ENCODE measurements at regions not wholly inside any gene's neighbourhood (a gene's known extent, or its start where the extent isn't known, plus 50 kb on each side); places are given as distances from the start of the nearest gene placed in this dataset.

DNA sequence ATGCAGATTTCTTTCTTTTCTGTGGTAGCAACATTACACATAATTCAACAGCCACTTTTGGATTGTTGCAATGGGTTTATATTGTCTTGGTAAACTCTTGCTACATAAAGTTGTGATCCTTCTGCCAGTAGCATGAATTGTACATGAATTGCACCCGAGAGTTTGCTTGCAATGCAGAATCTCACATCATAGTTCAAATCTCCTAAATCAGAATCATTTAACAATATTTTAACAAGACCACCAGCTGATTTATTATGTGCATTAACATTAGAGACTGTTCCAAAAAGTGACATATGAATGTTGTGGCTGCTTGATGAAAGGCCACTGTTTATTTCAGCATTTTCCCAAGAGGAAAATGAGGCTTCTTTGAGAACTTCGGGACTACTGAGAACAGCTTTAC lies 1491.8 kb upstream of the NUDT12 start:
- BruUV-seq (replicated peaks), result no TSS peak
- Histone ChIP-seq H4K8ac (ENCODE audit: low read depth in 2 of 2, low read length in 2 of 2) (no peak overlapping the region), H2BK20ac (ENCODE audit: low read depth, low read length) (no peak overlapping the region), H3K18ac (ENCODE audit: low read depth, low read length) (no peak overlapping the region), H2AFZ (replicated peaks; ENCODE audit: low read length, poor library complexity) (no peak overlapping the region), H4K91ac (ENCODE audit: insufficient read depth, low read depth, low read length) (no peak overlapping the region), H3K27ac (ENCODE audit: insufficient read depth, low read length) (no peak overlapping the region), H3K56ac (ENCODE audit: extremely low read depth, insufficient read depth, low read length) (no peak overlapping the region), H3K9me3 (ENCODE audit: control insufficient read depth, insufficient read depth, low read length) (peaks cover 13% of the 10 kb centered on the region), H2BK15ac (ENCODE audit: low read depth, low read length) (no peak overlapping the region), H2AK9ac (replicated peaks; ENCODE audit: low read depth, low read length, poor library complexity) (no peak overlapping the region), H3K27me3 (ENCODE audit: control insufficient read depth, insufficient read depth, low read length) (no peaks in the 10 kb centered on the region), H4K5ac (ENCODE audit: low read depth, low read length) (no peak overlapping the region), H3K9ac (ENCODE audit: low read depth, low read length) (no peak overlapping the region), H3K4me2 (ENCODE audit: low read depth, low read length) (no peak overlapping the region), H3K79me1 (ENCODE audit: low read depth in 1 of 2, low read length in 2 of 2) (no peaks in the 10 kb centered on the region), H3K4ac (ENCODE audit: low read depth, low read length) (no peak overlapping the region), H3K36me3 (ENCODE audit: control insufficient read depth, insufficient read depth, low read length) (no peaks in the 10 kb centered on the region), H3K4me3 (ENCODE audit: insufficient read depth, low read depth, low read length) (no peak overlapping the region), H2AK5ac (ENCODE audit: low read depth, low read length) (no peak overlapping the region), H3K4me1 (ENCODE audit: control insufficient read depth, insufficient read depth, low read length) (no peaks in the 10 kb centered on the region), H2BK5ac (ENCODE audit: low read depth, low read length, poor library complexity, severe bottlenecking) (no peak overlapping the region), H4K20me1 (ENCODE audit: insufficient read depth, low read length) (no peaks in the 10 kb centered on the region), H3K9me1 (ENCODE audit: insufficient read depth, low read length) (no peaks in the 10 kb centered on the region), H3K23ac (ENCODE audit: low read depth, low read length) (no peak overlapping the region), H2BK120ac (ENCODE audit: low read depth, low read length) (no peak overlapping the region), H3K14ac (replicated peaks; ENCODE audit: low read depth, low read length) (no peak overlapping the region)
- dilution Hi-C loops (cut with HindIII; ENCODE audit: low sequenced_read_pairs, unreplicated experiment), result no loop called here
- DNase-seq (no peak), ATAC-seq (ENCODE audit: low read depth) (no peak)
- no CpG with 5 or more reads among the region's 2 CpGs for WGBS, 2 experiments (ENCODE audit: extremely low coverage in 2 of 2, insufficient read length in 1 of 2)
- in situ Hi-C loops (cut with MboI; ENCODE audit: low sequenced_read_pairs), result no loop called here
- intact Hi-C loops (cut with micrococcal nuclease), result no loop called here
- CTCF ChIA-PET, result no interaction called here
- TF ChIP-seq NFE2L2 (IDR thresholded peaks at IDR 0.05; ENCODE audit: low read depth, low read length) (no peak), MAFK (IDR thresholded peaks at IDR 0.05; ENCODE audit: low read depth, low read length) (no peak), CHD1 (IDR thresholded peaks at IDR 0.05; ENCODE audit: low read depth, low read length) (no peak), RFX5 (IDR thresholded peaks at IDR 0.05; ENCODE audit: low read depth, low read length) (no peak), MXI1 (IDR thresholded peaks at IDR 0.05; ENCODE audit: borderline replicate concordance, low read depth, low read length) (no peak), CEBPB (IDR thresholded peaks at IDR 0.05; ENCODE audit: low read depth, low read length) (no peak), RAD21 (IDR thresholded peaks at IDR 0.05; ENCODE audit: low read length) (no peak), POLR2A (IDR thresholded peaks at IDR 0.05; ENCODE audit: low read depth, low read length) (no peak), ELK1 (IDR thresholded peaks at IDR 0.05; ENCODE audit: borderline replicate concordance, low read depth, low read length) (no peak), BHLHE40 (IDR thresholded peaks at IDR 0.05; ENCODE audit: low read depth, low read length) (no peak), RCOR1 (IDR thresholded peaks at IDR 0.05; ENCODE audit: insufficient replicate concordance, low read length) (no peak), SMC3 (IDR thresholded peaks at IDR 0.05; ENCODE audit: low read depth, low read length) (no peak), FOS (IDR thresholded peaks at IDR 0.05; ENCODE audit: low read depth, low read length) (no peak), MAZ (IDR thresholded peaks at IDR 0.05; ENCODE audit: borderline replicate concordance, low read depth, low read length) (no peak)
- TF ChIP-seq, protein P1, sequence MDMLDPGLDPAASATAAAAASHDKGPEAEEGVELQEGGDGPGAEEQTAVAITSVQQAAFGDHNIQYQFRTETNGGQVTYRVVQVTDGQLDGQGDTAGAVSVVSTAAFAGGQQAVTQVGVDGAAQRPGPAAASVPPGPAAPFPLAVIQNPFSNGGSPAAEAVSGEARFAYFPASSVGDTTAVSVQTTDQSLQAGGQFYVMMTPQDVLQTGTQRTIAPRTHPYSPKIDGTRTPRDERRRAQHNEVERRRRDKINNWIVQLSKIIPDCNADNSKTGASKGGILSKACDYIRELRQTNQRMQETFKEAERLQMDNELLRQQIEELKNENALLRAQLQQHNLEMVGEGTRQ (IDR thresholded peaks at IDR 0.05; ENCODE audit: low read depth, low read length), result no peak
- TF ChIP-seq, protein P2, sequence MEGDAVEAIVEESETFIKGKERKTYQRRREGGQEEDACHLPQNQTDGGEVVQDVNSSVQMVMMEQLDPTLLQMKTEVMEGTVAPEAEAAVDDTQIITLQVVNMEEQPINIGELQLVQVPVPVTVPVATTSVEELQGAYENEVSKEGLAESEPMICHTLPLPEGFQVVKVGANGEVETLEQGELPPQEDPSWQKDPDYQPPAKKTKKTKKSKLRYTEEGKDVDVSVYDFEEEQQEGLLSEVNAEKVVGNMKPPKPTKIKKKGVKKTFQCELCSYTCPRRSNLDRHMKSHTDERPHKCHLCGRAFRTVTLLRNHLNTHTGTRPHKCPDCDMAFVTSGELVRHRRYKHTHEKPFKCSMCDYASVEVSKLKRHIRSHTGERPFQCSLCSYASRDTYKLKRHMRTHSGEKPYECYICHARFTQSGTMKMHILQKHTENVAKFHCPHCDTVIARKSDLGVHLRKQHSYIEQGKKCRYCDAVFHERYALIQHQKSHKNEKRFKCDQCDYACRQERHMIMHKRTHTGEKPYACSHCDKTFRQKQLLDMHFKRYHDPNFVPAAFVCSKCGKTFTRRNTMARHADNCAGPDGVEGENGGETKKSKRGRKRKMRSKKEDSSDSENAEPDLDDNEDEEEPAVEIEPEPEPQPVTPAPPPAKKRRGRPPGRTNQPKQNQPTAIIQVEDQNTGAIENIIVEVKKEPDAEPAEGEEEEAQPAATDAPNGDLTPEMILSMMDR (conservative IDR thresholded peaks at IDR 0.05; ENCODE audit: low read depth, low read length), result no peak
- POLR2A ChIA-PET (ENCODE audit: unreplicated experiment), result no interaction called here

All from IMR-90 (cell line).